ENCODE measurements at regions not wholly inside any gene's neighbourhood (a gene's known extent, or its start where the extent isn't known, plus 50 kb on each side); places are given as distances from the start of the nearest gene placed in this dataset.

- TF ChIP-seq ESRRA (CRISPR knock-in tag; IDR thresholded peaks at IDR 0.05; ENCODE audit: borderline replicate concordance), result no peak
These were observed 704.7 kb downstream of the DIAPH3 start (continued) for GRCh38 chr13:59458908-59459579.

- Mint-ChIP-seq H3K27me3 (ENCODE audit: low read depth) (peaks cover 11% of the 10 kb centered on the region), H3K27ac (no peak overlapping the region), H3K4me3 (no peak overlapping the region), H3K9me3 (peaks cover 4% of the 10 kb centered on the region; the same call in 1 of the 2 replicates), H3K4me1 (peaks cover 48% of the 10 kb centered on the region), H3K36me3 (no peaks in the 10 kb centered on the region)
- ChIA-PET POLR2A (no interaction called here), CTCF (interaction anchor here (0.7 to 1.5 kb wide), 5 partner anchors 17 to 220 kb away, joined by 3 to 8 read pairs (median 5); no protein-coding TSS in a partner anchor)
- TF ChIP-seq ZNF281 (CRISPR knock-in tag; IDR thresholded peaks at IDR 0.05), result no peak
- TF ChIP-seq GRHL2 (CRISPR knock-in tag; IDR thresholded peaks at IDR 0.05; ENCODE audit: insufficient replicate concordance, severe bottlenecking), result no peak
- no peak for DNase-seq (ENCODE audit: low spot score)
- peak; percentile 13; the same call in 1 of the 2 replicates for ATAC-seq
These were observed 703.8 kb downstream of the DIAPH3 start for GRCh38 chr13:59459972-59460371.

- Mint-ChIP-seq H3K4me1 (peaks cover 63% of the 10 kb centered on the region), H3K36me3 (no peaks in the 10 kb centered on the region), H3K9me3 (peaks cover 4% of the 10 kb centered on the region; the same call in 1 of the 2 replicates), H3K4me3 (no peak overlapping the region), H3K27me3 (ENCODE audit: low read depth) (peaks cover under 1% of the 10 kb centered on the region; the same call in 1 of the 2 replicates), H3K27ac (no peak overlapping the region)
- DNase-seq (ENCODE audit: low spot score), result no peak
- ChIA-PET POLR2A (interaction anchor here (0.6 kb wide), 1 partner anchor 16 kb away, joined by 4 read pairs; no protein-coding TSS in a partner anchor), CTCF (interaction anchor here (0.7 kb wide), 1 partner anchor 258 kb away, joined by 3 read pairs; no protein-coding TSS in a partner anchor)
- TF ChIP-seq SP1 (CRISPR knock-in tag; conservative IDR thresholded peaks at IDR 0.05), result no peak
- no peak for TF ChIP-seq PRRX2 (CRISPR knock-in tag; IDR thresholded peaks at IDR 0.05)
- no peak for TF ChIP-seq FOXP1 (CRISPR knock-in tag; IDR thresholded peaks at IDR 0.05; ENCODE audit: borderline replicate concordance)
- no peak for TF ChIP-seq ATF6 (CRISPR knock-in tag; IDR thresholded peaks at IDR 0.05)
- no peak for TF ChIP-seq ZNF423 (CRISPR knock-in tag; IDR thresholded peaks at IDR 0.05)
- TF ChIP-seq TP53 (CRISPR knock-in tag; IDR thresholded peaks at IDR 0.05), result no peak
- TF ChIP-seq CBFB (CRISPR knock-in tag; IDR thresholded peaks at IDR 0.05; ENCODE audit: low read depth), result no peak
- no peak for TF ChIP-seq ARID4B (CRISPR knock-in tag; IDR thresholded peaks at IDR 0.05; ENCODE audit: borderline replicate concordance)
- no peak for TF ChIP-seq NR1H2 (CRISPR knock-in tag; IDR thresholded peaks at IDR 0.05)
- TF ChIP-seq NFYB (CRISPR knock-in tag; conservative IDR thresholded peaks at IDR 0.05; ENCODE audit: low read depth), result no peak
- TF ChIP-seq ZBTB21 (CRISPR knock-in tag; IDR thresholded peaks at IDR 0.05; ENCODE audit: borderline replicate concordance), result no peak
- no peak for TF ChIP-seq E2F5 (CRISPR knock-in tag; IDR thresholded peaks at IDR 0.05)
- TF ChIP-seq ZNF121 (CRISPR knock-in tag; IDR thresholded peaks at IDR 0.05), result no peak
- no peak for TF ChIP-seq ZNF263 (CRISPR knock-in tag; IDR thresholded peaks at IDR 0.05; ENCODE audit: low read depth)
- ATAC-seq, result no peak
These were observed 702.3 kb downstream of the DIAPH3 start for GRCh38 chr13:59461411-59461810.

Data from WTC11 (cell line).